ENCODE measurements at regions not wholly inside any gene's neighbourhood (a gene's known extent, or its start where the extent isn't known, plus 50 kb on each side); places are given as distances from the start of the nearest gene placed in this dataset.

DNA sequence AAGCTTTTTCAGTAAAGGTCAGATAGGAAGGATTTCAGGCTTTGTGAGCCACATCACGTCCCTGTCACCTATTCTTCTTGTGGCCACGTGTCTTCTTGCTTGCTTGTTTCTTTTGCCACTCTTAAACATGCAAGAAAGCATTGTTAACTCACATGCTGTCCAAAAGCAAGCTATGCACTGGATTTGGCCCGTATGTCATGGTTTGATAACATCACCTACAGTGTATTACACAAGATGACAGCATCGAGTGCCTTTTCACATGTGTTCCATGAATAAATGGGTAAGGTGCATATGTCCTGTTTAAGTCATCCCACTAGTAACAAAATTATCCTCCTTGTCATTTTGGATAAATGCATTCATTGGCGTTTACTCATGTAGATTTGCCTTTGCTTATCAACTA lies 468.0 kb upstream of the FAT1 start:
- no peak for ATAC-seq
- no peak for TF ChIP-seq ZSCAN30 (CRISPR knock-in tag; IDR thresholded peaks at IDR 0.05)
- TF ChIP-seq RARA (CRISPR knock-in tag; IDR thresholded peaks at IDR 0.05): no peak
- intact Hi-C loops (cut with micrococcal nuclease; ENCODE audit: unreplicated experiment): no loop called here
- Histone ChIP-seq H3K4me3 (replicated peaks in 1 of 3; ENCODE audit: insufficient read depth in 1 of 3, low read depth in 2 of 3, low read length in 3 of 3) (no peak overlapping the region), H3K79me2 (ENCODE audit: insufficient read depth, low read length) (no peaks in the 10 kb centered on the region), H3K9me3 (ENCODE audit: low read length) (no peaks in the 10 kb centered on the region), H3K36me3 (replicated peaks in 1 of 2; ENCODE audit: control insufficient read depth in 1 of 2, insufficient read depth in 2 of 2, low read length in 2 of 2) (no peaks in the 10 kb centered on the region), H3K27me3 (ENCODE audit: control insufficient read depth in 1 of 2, insufficient read depth in 2 of 2, low read length in 2 of 2) (peaks cover 1 to 6% of the 10 kb centered on the region in 2 experiments; a peak in 2 of 5 replicates), H4K20me1 (ENCODE audit: insufficient read depth, low read length) (no peaks in the 10 kb centered on the region), H2AFZ (ENCODE audit: low read length) (no peak overlapping the region), H3K9ac (ENCODE audit: insufficient read depth, low read depth, low read length) (no peak overlapping the region), H3K4me1 (ENCODE audit: insufficient read depth, low read length) (no peaks in the 10 kb centered on the region), H3K27ac (ENCODE audit: extremely low read length, insufficient read depth, low read length) (no peak overlapping the region), H3K4me2 (ENCODE audit: low read depth, low read length) (no peak overlapping the region)
- POLR2A ChIA-PET: no interaction called here
- no peak for FAIRE-seq
- DNase-seq (ENCODE audit: low spot score): no peak
- no TSS peak for BruUV-seq (replicated peaks)
- WGBS (ENCODE audit: low lambda C conversion rate): 5% methylated on average over 5 of the region's 5 CpGs
- CTCF ChIA-PET (ENCODE audit: low intra/inter-chr PET ratio, low total read pairs): no interaction called here
- in situ Hi-C loops (cut with HindIII; ENCODE audit: extremely low pct_ligation_motif_present, low pct_unique_long_range_greater_than_20kb): no loop called here

DNA sequence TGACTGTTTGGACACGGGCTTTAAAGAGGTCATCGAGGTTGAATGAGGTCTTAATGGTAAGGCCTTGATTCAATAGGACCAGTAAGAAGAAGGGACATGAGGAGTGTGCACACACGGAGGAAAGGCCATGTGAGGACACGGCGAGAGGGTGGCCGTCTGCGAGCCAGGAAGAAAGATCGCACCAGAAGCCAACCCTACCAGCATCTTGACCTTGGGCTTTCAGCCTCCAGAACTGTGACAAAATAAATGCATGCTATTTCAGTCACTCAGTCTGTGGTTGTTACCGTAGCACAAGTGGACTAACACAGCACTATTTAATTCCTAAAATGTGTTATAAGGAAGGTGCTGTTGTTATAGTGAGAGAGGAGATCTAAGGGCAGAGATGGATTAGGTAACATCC lies 468.6 kb upstream of the FAT1 start:
- CTCF ChIA-PET (ENCODE audit: low intra/inter-chr PET ratio, low total read pairs): no interaction called here
- H3K36me3 ChIP-seq (replicated peaks in 1 of 2; ENCODE audit: control insufficient read depth in 1 of 2, insufficient read depth in 2 of 2, low read length in 2 of 2): no peaks in the 10 kb centered on the region
- no peaks in the 10 kb centered on the region for H3K9me3 ChIP-seq (ENCODE audit: low read length)
- no peaks in the 10 kb centered on the region for H4K20me1 ChIP-seq (ENCODE audit: insufficient read depth, low read length)
- POLR2A ChIA-PET: no interaction called here
- FAIRE-seq (no peak), DNase-seq (ENCODE audit: low spot score) (no peak), ATAC-seq (no peak)
- 29% methylated on average over 9 of the region's 9 CpGs for WGBS (ENCODE audit: low lambda C conversion rate)
- in situ Hi-C loops (cut with HindIII; ENCODE audit: extremely low pct_ligation_motif_present, low pct_unique_long_range_greater_than_20kb) (no loop called here), intact Hi-C loops (cut with micrococcal nuclease; ENCODE audit: unreplicated experiment) (no loop called here)
- no peak overlapping the region for H3K9ac ChIP-seq (ENCODE audit: insufficient read depth, low read depth, low read length)
- H3K4me3 ChIP-seq (replicated peaks in 1 of 3; ENCODE audit: insufficient read depth in 1 of 3, low read depth in 2 of 3, low read length in 3 of 3): no peak overlapping the region
- H2AFZ ChIP-seq (ENCODE audit: low read length): no peak overlapping the region
- H3K27me3 ChIP-seq (ENCODE audit: control insufficient read depth in 1 of 2, insufficient read depth in 2 of 2, low read length in 2 of 2): peaks cover 1 to 6% of the 10 kb centered on the region in 2 experiments; a peak in 2 of 5 replicates
- no peaks in the 10 kb centered on the region for H3K79me2 ChIP-seq (ENCODE audit: insufficient read depth, low read length)
- no peak overlapping the region for H3K27ac ChIP-seq (ENCODE audit: extremely low read length, insufficient read depth, low read length)
- no TSS peak for BruUV-seq (replicated peaks)
- no peaks in the 10 kb centered on the region for H3K4me1 ChIP-seq (ENCODE audit: insufficient read depth, low read length)
- no peak overlapping the region for H3K4me2 ChIP-seq (ENCODE audit: low read depth, low read length)
- TF ChIP-seq, protein P1, sequence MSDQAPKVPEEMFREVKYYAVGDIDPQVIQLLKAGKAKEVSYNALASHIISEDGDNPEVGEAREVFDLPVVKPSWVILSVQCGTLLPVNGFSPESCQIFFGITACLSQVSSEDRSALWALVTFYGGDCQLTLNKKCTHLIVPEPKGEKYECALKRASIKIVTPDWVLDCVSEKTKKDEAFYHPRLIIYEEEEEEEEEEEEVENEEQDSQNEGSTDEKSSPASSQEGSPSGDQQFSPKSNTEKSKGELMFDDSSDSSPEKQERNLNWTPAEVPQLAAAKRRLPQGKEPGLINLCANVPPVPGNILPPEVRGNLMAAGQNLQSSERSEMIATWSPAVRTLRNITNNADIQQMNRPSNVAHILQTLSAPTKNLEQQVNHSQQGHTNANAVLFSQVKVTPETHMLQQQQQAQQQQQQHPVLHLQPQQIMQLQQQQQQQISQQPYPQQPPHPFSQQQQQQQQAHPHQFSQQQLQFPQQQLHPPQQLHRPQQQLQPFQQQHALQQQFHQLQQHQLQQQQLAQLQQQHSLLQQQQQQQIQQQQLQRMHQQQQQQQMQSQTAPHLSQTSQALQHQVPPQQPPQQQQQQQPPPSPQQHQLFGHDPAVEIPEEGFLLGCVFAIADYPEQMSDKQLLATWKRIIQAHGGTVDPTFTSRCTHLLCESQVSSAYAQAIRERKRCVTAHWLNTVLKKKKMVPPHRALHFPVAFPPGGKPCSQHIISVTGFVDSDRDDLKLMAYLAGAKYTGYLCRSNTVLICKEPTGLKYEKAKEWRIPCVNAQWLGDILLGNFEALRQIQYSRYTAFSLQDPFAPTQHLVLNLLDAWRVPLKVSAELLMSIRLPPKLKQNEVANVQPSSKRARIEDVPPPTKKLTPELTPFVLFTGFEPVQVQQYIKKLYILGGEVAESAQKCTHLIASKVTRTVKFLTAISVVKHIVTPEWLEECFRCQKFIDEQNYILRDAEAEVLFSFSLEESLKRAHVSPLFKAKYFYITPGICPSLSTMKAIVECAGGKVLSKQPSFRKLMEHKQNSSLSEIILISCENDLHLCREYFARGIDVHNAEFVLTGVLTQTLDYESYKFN (CRISPR knock-in tag; conservative IDR thresholded peaks at IDR 0.05): no peak
- TF ChIP-seq ZNF282 (IDR thresholded peaks at IDR 0.05; ENCODE audit: partially characterized antibody) (no peak), ZFP36L1 (CRISPR knock-in tag; IDR thresholded peaks at IDR 0.05) (no peak), TAF15 (IDR thresholded peaks at IDR 0.05; ENCODE audit: low read depth, low read length, poor library complexity, severe bottlenecking) (no peak), RFX5 (IDR thresholded peaks at IDR 0.05; ENCODE audit: low read depth, low read length) (no peak), KDM3A (CRISPR knock-in tag; IDR thresholded peaks at IDR 0.05; ENCODE audit: low read depth) (no peak), ZNF331 (CRISPR knock-in tag; IDR thresholded peaks at IDR 0.05) (no peak), TP53 (CRISPR knock-in tag; conservative IDR thresholded peaks at IDR 0.05) (no peak)
- TF ChIP-seq, protein P2, sequence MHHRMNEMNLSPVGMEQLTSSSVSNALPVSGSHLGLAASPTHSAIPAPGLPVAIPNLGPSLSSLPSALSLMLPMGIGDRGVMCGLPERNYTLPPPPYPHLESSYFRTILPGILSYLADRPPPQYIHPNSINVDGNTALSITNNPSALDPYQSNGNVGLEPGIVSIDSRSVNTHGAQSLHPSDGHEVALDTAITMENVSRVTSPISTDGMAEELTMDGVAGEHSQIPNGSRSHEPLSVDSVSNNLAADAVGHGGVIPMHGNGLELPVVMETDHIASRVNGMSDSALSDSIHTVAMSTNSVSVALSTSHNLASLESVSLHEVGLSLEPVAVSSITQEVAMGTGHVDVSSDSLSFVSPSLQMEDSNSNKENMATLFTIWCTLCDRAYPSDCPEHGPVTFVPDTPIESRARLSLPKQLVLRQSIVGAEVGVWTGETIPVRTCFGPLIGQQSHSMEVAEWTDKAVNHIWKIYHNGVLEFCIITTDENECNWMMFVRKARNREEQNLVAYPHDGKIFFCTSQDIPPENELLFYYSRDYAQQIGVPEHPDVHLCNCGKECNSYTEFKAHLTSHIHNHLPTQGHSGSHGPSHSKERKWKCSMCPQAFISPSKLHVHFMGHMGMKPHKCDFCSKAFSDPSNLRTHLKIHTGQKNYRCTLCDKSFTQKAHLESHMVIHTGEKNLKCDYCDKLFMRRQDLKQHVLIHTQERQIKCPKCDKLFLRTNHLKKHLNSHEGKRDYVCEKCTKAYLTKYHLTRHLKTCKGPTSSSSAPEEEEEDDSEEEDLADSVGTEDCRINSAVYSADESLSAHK (CRISPR knock-in tag; IDR thresholded peaks at IDR 0.05; ENCODE audit: borderline replicate concordance): no peak
- TF ChIP-seq, protein P3, sequence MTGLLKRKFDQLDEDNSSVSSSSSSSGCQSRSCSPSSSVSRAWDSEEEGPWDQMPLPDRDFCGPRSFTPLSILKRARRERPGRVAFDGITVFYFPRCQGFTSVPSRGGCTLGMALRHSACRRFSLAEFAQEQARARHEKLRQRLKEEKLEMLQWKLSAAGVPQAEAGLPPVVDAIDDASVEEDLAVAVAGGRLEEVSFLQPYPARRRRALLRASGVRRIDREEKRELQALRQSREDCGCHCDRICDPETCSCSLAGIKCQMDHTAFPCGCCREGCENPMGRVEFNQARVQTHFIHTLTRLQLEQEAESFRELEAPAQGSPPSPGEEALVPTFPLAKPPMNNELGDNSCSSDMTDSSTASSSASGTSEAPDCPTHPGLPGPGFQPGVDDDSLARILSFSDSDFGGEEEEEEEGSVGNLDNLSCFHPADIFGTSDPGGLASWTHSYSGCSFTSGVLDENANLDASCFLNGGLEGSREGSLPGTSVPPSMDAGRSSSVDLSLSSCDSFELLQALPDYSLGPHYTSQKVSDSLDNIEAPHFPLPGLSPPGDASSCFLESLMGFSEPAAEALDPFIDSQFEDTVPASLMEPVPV (CRISPR knock-in tag; IDR thresholded peaks at IDR 0.05): no peak
